SK-N-SH treated with all-trans-retinoic acid at 6 μM for 48 hours (cell line): ENCODE measurements at regions not wholly inside any gene's neighbourhood (a gene's known extent, or its start where the extent isn't known, plus 50 kb on each side); places are given as distances from the start of the nearest gene placed in this dataset.

Experiments used
- ARNTL ChIP-seq: fragments of 450-650 bp; formaldehyde crosslinking; IDR thresholded peaks from 2 replicates; pipeline ENCODE4 v1.5.0; 2020; ENCODE audit warnings: low read depth, mild to moderate bottlenecking, moderate library complexity, borderline replicate concordance
- ISL1 ChIP-seq: fragments of 250-450 bp; sonication (Bioruptor Pico); IDR thresholded peaks from 2 replicates; pipeline ENCODE4 v2.1.2; 2022; ENCODE audit warnings: mild to moderate bottlenecking, moderate library complexity
- ZFP3 ChIP-seq: fragments of 250-450 bp; sonication (Bioruptor Pico); IDR thresholded peaks from 2 replicates; pipeline ENCODE4 v1.5.0; 2020; ENCODE audit warnings: mild to moderate bottlenecking, moderate library complexity
- ZFP30 ChIP-seq: fragments of 450-650 bp; formaldehyde crosslinking; IDR thresholded peaks from 2 replicates; pipeline ENCODE4 v1.5.0; 2022; ENCODE audit warnings: mild to moderate bottlenecking, moderate library complexity
- ZNF565 ChIP-seq: fragments of 450-650 bp; formaldehyde crosslinking; conservative IDR thresholded peaks from 2 replicates; pipeline ENCODE4 v1.5.0; 2020; ENCODE audit warnings: low read depth, mild to moderate bottlenecking, moderate library complexity
- TF ChIP-seq, protein P1 (sequence below): fragments of 250-450 bp; sonication (Bioruptor Pico); IDR thresholded peaks from 2 replicates; pipeline ENCODE4 v1.8.0; 2020; ENCODE audit warnings: mild to moderate bottlenecking, moderate library complexity, borderline replicate concordance
- TF ChIP-seq, protein P2 (sequence below): fragments of 250-450 bp; sonication (Bioruptor Pico); IDR thresholded peaks from 2 replicates; pipeline ENCODE4 v1.5.0; 2020; ENCODE audit warnings: mild to moderate bottlenecking, moderate library complexity

DNA sequence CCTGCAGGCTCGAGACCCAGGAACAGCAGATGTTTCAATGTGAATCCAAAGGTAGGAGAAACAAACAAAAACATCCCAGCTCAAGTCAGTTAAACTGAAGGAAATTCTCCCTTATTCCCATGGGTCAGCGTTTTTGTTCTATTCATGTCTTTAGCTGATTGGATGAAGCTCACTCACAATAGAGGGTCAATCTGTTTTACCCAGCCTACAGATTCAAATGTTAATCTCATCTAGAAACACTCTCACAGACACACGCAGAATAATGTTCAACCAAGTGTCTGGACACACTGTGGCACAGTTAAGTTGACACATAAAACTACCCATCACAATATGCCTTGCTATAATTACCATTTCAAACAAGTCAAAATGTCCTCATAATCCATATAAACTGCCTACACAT, 180.6 kb upstream of the CDH8 start:
- TF ChIP-seq ARNTL = no peak
- TF ChIP-seq ISL1 (CRISPR knock-in tag) = no peak
- no peak for TF ChIP-seq ZNF565 (CRISPR knock-in tag)
- TF ChIP-seq ZFP30 (CRISPR knock-in tag) = no peak
- TF ChIP-seq, protein P1, sequence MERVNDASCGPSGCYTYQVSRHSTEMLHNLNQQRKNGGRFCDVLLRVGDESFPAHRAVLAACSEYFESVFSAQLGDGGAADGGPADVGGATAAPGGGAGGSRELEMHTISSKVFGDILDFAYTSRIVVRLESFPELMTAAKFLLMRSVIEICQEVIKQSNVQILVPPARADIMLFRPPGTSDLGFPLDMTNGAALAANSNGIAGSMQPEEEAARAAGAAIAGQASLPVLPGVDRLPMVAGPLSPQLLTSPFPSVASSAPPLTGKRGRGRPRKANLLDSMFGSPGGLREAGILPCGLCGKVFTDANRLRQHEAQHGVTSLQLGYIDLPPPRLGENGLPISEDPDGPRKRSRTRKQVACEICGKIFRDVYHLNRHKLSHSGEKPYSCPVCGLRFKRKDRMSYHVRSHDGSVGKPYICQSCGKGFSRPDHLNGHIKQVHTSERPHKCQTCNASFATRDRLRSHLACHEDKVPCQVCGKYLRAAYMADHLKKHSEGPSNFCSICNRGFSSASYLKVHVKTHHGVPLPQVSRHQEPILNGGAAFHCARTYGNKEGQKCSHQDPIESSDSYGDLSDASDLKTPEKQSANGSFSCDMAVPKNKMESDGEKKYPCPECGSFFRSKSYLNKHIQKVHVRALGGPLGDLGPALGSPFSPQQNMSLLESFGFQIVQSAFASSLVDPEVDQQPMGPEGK = no peak
- TF ChIP-seq, protein P2, sequence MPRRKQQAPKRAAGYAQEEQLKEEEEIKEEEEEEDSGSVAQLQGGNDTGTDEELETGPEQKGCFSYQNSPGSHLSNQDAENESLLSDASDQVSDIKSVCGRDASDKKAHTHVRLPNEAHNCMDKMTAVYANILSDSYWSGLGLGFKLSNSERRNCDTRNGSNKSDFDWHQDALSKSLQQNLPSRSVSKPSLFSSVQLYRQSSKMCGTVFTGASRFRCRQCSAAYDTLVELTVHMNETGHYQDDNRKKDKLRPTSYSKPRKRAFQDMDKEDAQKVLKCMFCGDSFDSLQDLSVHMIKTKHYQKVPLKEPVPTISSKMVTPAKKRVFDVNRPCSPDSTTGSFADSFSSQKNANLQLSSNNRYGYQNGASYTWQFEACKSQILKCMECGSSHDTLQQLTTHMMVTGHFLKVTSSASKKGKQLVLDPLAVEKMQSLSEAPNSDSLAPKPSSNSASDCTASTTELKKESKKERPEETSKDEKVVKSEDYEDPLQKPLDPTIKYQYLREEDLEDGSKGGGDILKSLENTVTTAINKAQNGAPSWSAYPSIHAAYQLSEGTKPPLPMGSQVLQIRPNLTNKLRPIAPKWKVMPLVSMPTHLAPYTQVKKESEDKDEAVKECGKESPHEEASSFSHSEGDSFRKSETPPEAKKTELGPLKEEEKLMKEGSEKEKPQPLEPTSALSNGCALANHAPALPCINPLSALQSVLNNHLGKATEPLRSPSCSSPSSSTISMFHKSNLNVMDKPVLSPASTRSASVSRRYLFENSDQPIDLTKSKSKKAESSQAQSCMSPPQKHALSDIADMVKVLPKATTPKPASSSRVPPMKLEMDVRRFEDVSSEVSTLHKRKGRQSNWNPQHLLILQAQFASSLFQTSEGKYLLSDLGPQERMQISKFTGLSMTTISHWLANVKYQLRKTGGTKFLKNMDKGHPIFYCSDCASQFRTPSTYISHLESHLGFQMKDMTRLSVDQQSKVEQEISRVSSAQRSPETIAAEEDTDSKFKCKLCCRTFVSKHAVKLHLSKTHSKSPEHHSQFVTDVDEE = no peak
- TF ChIP-seq ZFP3 (CRISPR knock-in tag) = no peak
